ENCODE measurements at regions not wholly inside any gene's neighbourhood (a gene's known extent, or its start where the extent isn't known, plus 50 kb on each side); places are given as distances from the start of the nearest gene placed in this dataset.

- TF ChIP-seq CTCF (IDR thresholded peaks at IDR 0.05) (no peak), POLR2A (IDR thresholded peaks at IDR 0.05) (no peak), POLR2AphosphoS5 (IDR thresholded peaks at IDR 0.05) (no peak)
These were observed 384.2 kb upstream of the DUSP10 start for GRCh38 chr1:222126052-222126451.

All from prostate gland (tissue), 2 donors.